Adrenal gland (tissue), 5 donors: ENCODE measurements at regions not wholly inside any gene's neighbourhood (a gene's known extent, or its start where the extent isn't known, plus 50 kb on each side); places are given as distances from the start of the nearest gene placed in this dataset.
"Not testable (repeated sequence)": the region's sequence is repeated elsewhere in the genome, so short reads cannot be mapped to it uniquely, and the experiment has no call there.

Source experiments
- POLR2A ChIP-seq, 2 donors: fragments of 450-650 bp; IDR thresholded peaks; one replicate each; pipeline ENCODE4 v1.6.1; 2017; ENCODE audit warnings: antibody characterized with exemption in 2 of 2, mild to moderate bottlenecking in 2 of 2, moderate library complexity in 1 of 2
- TF ChIP-seq, protein P1 (sequence below), 6 experiments: fragments of 450-650 bp in 4 of 6; fragments of 200-600 bp in 2 of 6; sonication (generic) in 1 of 6; IDR thresholded peaks; 1 replicate in 5 of 6; 2 replicates in 1 of 6; pipeline versions ENCODE4 v1.5.1 to v1.8.0; 2016 to 2021; ENCODE audit warnings: antibody characterized with exemption in 6 of 6, mild to moderate bottlenecking in 2 of 6, moderate library complexity in 1 of 6
- donor health status: DM: no; HTN: no; CAD: no.

DNA sequence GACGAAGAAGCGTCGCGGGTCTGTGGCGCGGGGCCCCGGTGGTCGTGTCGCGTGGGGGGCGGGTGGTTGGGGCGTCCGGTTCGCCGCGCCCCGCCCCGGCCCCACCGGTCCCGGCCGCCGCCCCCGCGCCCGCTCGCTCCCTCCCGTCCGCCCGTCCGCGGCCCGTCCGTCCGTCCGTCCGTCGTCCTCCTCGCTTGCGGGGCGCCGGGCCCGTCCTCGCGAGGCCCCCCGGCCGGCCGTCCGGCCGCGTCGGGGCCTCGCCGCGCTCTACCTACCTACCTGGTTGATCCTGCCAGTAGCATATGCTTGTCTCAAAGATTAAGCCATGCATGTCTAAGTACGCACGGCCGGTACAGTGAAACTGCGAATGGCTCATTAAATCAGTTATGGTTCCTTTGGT lies 1533.5 kb upstream of the TPTE start:
- not testable (repeated sequence) for TF ChIP-seq POLR2A (IDR thresholded peaks at IDR 0.05)
- TF ChIP-seq, protein P1, sequence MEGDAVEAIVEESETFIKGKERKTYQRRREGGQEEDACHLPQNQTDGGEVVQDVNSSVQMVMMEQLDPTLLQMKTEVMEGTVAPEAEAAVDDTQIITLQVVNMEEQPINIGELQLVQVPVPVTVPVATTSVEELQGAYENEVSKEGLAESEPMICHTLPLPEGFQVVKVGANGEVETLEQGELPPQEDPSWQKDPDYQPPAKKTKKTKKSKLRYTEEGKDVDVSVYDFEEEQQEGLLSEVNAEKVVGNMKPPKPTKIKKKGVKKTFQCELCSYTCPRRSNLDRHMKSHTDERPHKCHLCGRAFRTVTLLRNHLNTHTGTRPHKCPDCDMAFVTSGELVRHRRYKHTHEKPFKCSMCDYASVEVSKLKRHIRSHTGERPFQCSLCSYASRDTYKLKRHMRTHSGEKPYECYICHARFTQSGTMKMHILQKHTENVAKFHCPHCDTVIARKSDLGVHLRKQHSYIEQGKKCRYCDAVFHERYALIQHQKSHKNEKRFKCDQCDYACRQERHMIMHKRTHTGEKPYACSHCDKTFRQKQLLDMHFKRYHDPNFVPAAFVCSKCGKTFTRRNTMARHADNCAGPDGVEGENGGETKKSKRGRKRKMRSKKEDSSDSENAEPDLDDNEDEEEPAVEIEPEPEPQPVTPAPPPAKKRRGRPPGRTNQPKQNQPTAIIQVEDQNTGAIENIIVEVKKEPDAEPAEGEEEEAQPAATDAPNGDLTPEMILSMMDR (IDR thresholded peaks at IDR 0.05), result peak in 1 of 6 experiments; percentile 15
